OCI-LY3 (cell line): ENCODE measurements at regions not wholly inside any gene's neighbourhood (a gene's known extent, or its start where the extent isn't known, plus 50 kb on each side); places are given as distances from the start of the nearest gene placed in this dataset.
"Not testable (repeated sequence)": the region's sequence is repeated elsewhere in the genome, so short reads cannot be mapped to it uniquely, and the experiment has no call there.

ENCODE experiments used
- H2AFZ ChIP-seq: fragments of 200-600, 300-600 bp; shearing (Covaris generic); 2 replicates; pipeline ENCODE4 v1.6.0; 2014; ENCODE audit warnings: antibody characterized with exemption, low read depth, low read length
- H3K27ac ChIP-seq: fragments of 200-600, 300-600 bp; sonication (generic); 2 replicates; pipeline ENCODE4 v1.5.1; 2014; ENCODE audit warnings: mild to moderate bottlenecking, low read length, moderate library complexity, mixed read lengths
- H3K27me3 ChIP-seq: fragments of 200-600, 300-600 bp; sonication (generic); 2 replicates; pipeline ENCODE4 v1.6.1; 2014; ENCODE audit warnings: low read depth, low read length, mixed read lengths
- H3K36me3 ChIP-seq: fragments of 200-600, 300-600 bp; sonication (generic); replicated peaks from 2 replicates; pipeline ENCODE3; 2014; ENCODE audit warnings: low read depth, low read length, mixed read lengths
- H3K4me1 ChIP-seq: fragments of 300-600, 200-600 bp; sonication (generic); 2 replicates; pipeline ENCODE4 v1.6.1; 2014; ENCODE audit warnings: low read length, mixed read lengths
- H3K4me2 ChIP-seq: fragments of 200-600, 300-600 bp; sonication (generic); 2 replicates; pipeline ENCODE4 v1.6.1; 2014; ENCODE audit warnings: low read length, mixed read lengths
- H3K4me3 ChIP-seq: fragments of 300-600, 200-600 bp; sonication (generic); 2 replicates; pipeline ENCODE4 v1.5.1; 2014; ENCODE audit warnings: antibody characterized with exemption, mild to moderate bottlenecking, low read length, moderate library complexity
- H3K79me2 ChIP-seq: fragments of 300-600, 200-600 bp; shearing (Covaris generic); 2 replicates; pipeline ENCODE4 v1.6.1; 2014; ENCODE audit warnings: mild to moderate bottlenecking, low read length, mixed read lengths
- H3K9ac ChIP-seq: fragments of 300-600, 200-600 bp; shearing (Covaris generic); 2 replicates; pipeline ENCODE4 v1.6.0; 2014; ENCODE audit warnings: mild to moderate bottlenecking, low read length, moderate library complexity
- H3K9me3 ChIP-seq: fragments of 200-600, 300-600 bp; shearing (Covaris generic); 2 replicates; pipeline ENCODE4 v1.6.1; 2014; ENCODE audit warnings: low read length, mixed read lengths; ENCODE audit not compliant: insufficient read depth
- H4K20me1 ChIP-seq: fragments of 200-600, 300-600 bp; sonication (generic); 2 replicates; pipeline ENCODE4 v1.6.1; 2016; ENCODE audit warnings: low read length, mixed read lengths; ENCODE audit not compliant: insufficient read depth
- CTCF ChIP-seq: fragments of 200-600, 300-600 bp; sonication (generic); IDR thresholded peaks from 2 replicates; pipeline ENCODE4 v1.5.1; 2014; ENCODE audit warnings: antibody characterized with exemption, low read length, low read depth
- EZH2phosphoT487 ChIP-seq: fragments of 200-600 bp; shearing (Covaris generic); IDR thresholded peaks from 2 replicates; pipeline ENCODE4 v1.6.1; 2018; ENCODE audit warnings: antibody characterized with exemption, mixed run types, low read depth

GRCh38 chr9:1929134-1929533 lies 86.0 kb upstream of the SMARCA2 start:
- H3K9me3 ChIP-seq: no peaks in the 10 kb centered on the region
- TF ChIP-seq CTCF (no peak), EZH2phosphoT487 (no peak)
- no peaks in the 10 kb centered on the region for H4K20me1 ChIP-seq
- peak overlapping the region; percentile 90 for H3K4me2 ChIP-seq
- H3K36me3 ChIP-seq: peaks cover 21% of the 10 kb centered on the region
- H3K4me3 ChIP-seq: peak overlapping the region; percentile 73
- peak overlapping the region; percentile 99 for H3K27ac ChIP-seq
- H3K9ac ChIP-seq: peak overlapping the region; percentile 96
- H2AFZ ChIP-seq: no peak overlapping the region
- no peaks in the 10 kb centered on the region for H3K27me3 ChIP-seq
- H3K79me2 ChIP-seq: peaks cover 13% of the 10 kb centered on the region
- peaks cover 53% of the 10 kb centered on the region for H3K4me1 ChIP-seq

GRCh38 chr9:1929722-1930244 lies 85.4 kb upstream of the SMARCA2 start:
- Histone ChIP-seq H3K79me2 (peaks cover 13% of the 10 kb centered on the region), H2AFZ (no peak overlapping the region), H3K4me1 (peaks cover 50% of the 10 kb centered on the region), H3K9me3 (no peaks in the 10 kb centered on the region), H3K4me3 (peak overlapping the region; percentile 73), H3K36me3 (peaks cover 21% of the 10 kb centered on the region), H4K20me1 (no peaks in the 10 kb centered on the region), H3K27ac (peak overlapping the region; percentile 99), H3K27me3 (no peaks in the 10 kb centered on the region), H3K9ac (peak overlapping the region; percentile 96), H3K4me2 (peak overlapping the region; percentile 90)
- TF ChIP-seq EZH2phosphoT487 (no peak), CTCF (no peak)

- Histone ChIP-seq H3K4me1 (peaks cover 50% of the 10 kb centered on the region), H3K27ac (peak overlapping the region; percentile 99), H3K4me3 (peak overlapping the region; percentile 73), H3K36me3 (peaks cover 21% of the 10 kb centered on the region), H3K79me2 (peaks cover 13% of the 10 kb centered on the region), H3K9ac (peak overlapping the region; percentile 96), H3K4me2 (peak overlapping the region; percentile 90)
- not testable (repeated sequence) for H2AFZ ChIP-seq, H3K27me3 ChIP-seq, H4K20me1 ChIP-seq, H3K9me3 ChIP-seq
These were observed 84.9 kb upstream of the SMARCA2 start for GRCh38 chr9:1930245-1930736.

GRCh38 chr9:1938135-1938534 lies 77.0 kb upstream of the SMARCA2 start:
- Histone ChIP-seq H3K4me3 (peak overlapping the region; percentile 42), H3K27me3 (no peaks in the 10 kb centered on the region), H3K4me2 (peak overlapping the region; percentile 90), H3K36me3 (peaks cover 4% of the 10 kb centered on the region), H3K27ac (peak overlapping the region; percentile 100), H2AFZ (no peak overlapping the region), H3K9me3 (no peaks in the 10 kb centered on the region), H3K4me1 (peaks cover 54% of the 10 kb centered on the region), H3K79me2 (no peaks in the 10 kb centered on the region), H4K20me1 (no peaks in the 10 kb centered on the region), H3K9ac (peak overlapping the region; percentile 98)
- TF ChIP-seq CTCF (no peak), EZH2phosphoT487 (no peak)
